Skeletal muscle satellite cell (primary cell): ENCODE measurements at regions not wholly inside any gene's neighbourhood (a gene's known extent, or its start where the extent isn't known, plus 50 kb on each side); places are given as distances from the start of the nearest gene placed in this dataset.
"Not testable (repeated sequence)": the region's sequence is repeated elsewhere in the genome, so short reads cannot be mapped to it uniquely, and the experiment has no call there.

ENCODE experiments used
- H3K27me3 ChIP-seq: 2 replicates; pipeline ENCODE4 v1.7.0; 2013; ENCODE audit warnings: low read length; ENCODE audit not compliant: control insufficient read depth, insufficient read depth
- H3K36me3 ChIP-seq: 2 replicates; pipeline ENCODE4 v1.7.0; 2013; ENCODE audit warnings: mild to moderate bottlenecking, control low read depth, low read length; ENCODE audit not compliant: insufficient read depth
- H3K4me1 ChIP-seq: 2 replicates; pipeline ENCODE4 v1.7.0; 2013; ENCODE audit warnings: low read length; ENCODE audit not compliant: control insufficient read depth, insufficient read depth
- H3K4me2 ChIP-seq: 2 replicates; pipeline ENCODE4 v1.7.0; 2013; ENCODE audit warnings: mild to moderate bottlenecking, low read length
- H3K4me3 ChIP-seq: 2 replicates; pipeline ENCODE4 v1.7.0; 2013; ENCODE audit warnings: low read length
- H3K9ac ChIP-seq: 2 replicates; pipeline ENCODE4 v1.7.0; 2013; ENCODE audit warnings: mild to moderate bottlenecking, low read depth, low read length, moderate library complexity
- H3K9me3 ChIP-seq: replicated peaks from 2 replicates; pipeline ENCODE4 v1.7.0; 2013; ENCODE audit warnings: mild to moderate bottlenecking, control low read depth, low read length

DNA sequence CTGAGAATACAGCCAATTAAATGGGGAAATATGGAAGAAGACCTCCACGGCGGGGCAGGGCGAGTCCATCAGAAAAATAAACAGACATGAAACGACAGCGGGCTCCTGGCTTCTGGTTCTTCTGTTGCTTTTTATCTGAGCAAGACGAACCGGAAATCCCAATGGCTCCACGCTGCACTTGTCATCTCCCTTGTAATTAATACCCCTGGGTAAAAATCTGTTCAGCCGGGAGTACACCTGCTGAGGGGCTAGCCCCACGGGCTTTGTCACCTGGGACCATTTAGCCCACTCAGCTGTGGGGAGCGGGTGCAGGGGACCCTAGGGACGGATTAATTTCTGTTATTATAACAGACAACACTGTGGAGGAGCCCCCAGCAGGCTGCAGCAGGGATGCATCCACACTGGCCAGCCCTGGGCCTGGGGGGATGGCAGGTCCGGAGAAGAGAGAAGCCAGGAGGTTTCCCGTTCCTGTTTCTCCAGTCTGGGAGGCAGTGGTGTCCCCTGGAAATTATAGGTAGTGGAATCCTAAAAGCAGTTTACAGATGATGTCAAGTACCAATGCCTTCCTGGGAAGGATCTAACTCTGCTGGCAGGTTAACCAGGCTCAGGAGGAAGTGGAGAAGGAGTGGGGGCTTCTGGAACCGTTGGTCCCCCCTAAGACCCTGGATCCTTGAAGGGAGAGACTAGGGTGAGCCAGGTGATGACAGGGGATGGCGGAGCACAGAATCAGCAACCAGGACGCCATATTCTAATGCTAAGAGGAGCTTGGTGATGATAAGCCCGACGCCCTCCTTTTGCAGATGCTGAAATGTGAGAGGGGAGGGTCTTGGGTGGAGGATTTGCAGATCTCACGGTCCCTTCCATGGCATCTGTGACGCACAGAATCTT, 566.1 kb downstream of the PTPRU start:
- Histone ChIP-seq H3K9me3 (no peaks in the 10 kb centered on the region), H3K4me1 (no peaks in the 10 kb centered on the region), H3K4me2 (no peak overlapping the region), H3K36me3 (no peaks in the 10 kb centered on the region), H3K27me3 (no peaks in the 10 kb centered on the region), H3K4me3 (no peak overlapping the region), H3K9ac (no peak overlapping the region)

DNA sequence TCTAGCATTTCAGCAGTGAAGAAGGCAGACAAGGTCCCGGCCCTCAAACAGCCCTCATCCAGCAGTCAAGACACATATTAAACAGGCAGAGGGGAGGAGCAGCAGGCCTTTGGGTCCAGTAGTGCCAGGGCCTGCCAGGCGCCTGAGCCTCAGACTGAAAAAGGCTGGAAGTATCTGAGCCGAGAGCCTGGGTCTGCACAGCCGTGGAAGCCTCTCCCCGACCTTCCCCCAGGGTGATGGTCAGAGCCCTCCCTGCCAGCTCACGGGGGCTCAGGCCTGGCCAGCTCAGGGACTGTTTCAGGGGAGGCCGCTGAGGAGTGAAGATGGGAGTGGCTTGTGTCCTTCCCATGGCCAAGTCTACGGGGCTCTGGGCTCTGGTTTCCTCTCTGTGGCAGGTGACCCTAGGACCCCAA, 565.2 kb downstream of the PTPRU start:
- Histone ChIP-seq H3K4me2 (no peak overlapping the region), H3K9ac (no peak overlapping the region), H3K4me3 (no peak overlapping the region), H3K36me3 (no peaks in the 10 kb centered on the region), H3K4me1 (no peaks in the 10 kb centered on the region), H3K9me3 (no peaks in the 10 kb centered on the region), H3K27me3 (no peaks in the 10 kb centered on the region)

DNA sequence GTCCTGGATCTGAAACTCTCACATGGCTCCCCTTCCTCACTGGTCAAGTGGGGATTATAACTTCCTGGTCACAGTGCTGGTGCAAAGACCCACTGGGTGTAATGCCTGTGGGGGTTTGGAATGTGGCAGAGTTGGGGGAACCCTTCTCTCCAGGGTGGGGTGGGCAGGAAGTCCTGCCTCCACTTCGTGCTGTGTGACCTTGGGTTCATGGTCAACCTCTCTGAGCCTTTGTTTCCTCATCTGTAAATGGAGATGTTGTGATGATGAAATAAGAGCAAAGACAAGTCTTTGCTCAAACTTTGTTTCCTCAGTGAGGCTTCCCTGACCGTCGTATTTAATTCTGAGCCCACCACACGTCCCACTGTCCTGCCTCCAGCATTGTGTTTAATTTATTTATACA, 564.7 kb downstream of the PTPRU start:
- no peak overlapping the region for H3K4me2 ChIP-seq
- H3K9ac ChIP-seq, result no peak overlapping the region
- no peak overlapping the region for H3K4me3 ChIP-seq
- no peaks in the 10 kb centered on the region for H3K27me3 ChIP-seq
- H3K4me1 ChIP-seq, result no peaks in the 10 kb centered on the region
- H3K36me3 ChIP-seq, result no peaks in the 10 kb centered on the region
- no peaks in the 10 kb centered on the region for H3K9me3 ChIP-seq

DNA sequence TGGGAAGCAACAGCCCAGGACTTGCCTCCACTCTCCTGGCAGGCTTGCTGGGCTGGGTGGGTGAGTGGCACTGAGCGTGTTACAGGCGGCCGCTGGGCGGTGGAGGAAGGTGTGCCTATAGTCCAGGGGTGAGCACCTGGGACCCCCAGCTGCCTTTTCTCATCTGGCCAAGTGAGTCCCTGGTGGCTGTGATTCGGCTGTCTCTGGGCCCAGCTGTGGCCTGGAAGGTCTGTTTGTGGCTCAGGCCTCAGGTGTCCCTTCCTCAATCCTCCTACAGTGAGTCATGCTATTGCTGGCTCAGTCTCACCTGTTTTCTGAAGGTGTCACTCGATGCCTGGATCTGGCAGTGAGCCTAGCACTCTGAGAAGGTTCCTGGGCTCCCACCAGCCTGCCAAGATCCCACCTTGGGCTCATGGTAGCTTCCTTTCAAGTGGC, 564.2 kb downstream of the PTPRU start:
- H3K27me3 ChIP-seq, result no peaks in the 10 kb centered on the region
- H3K36me3 ChIP-seq, result no peaks in the 10 kb centered on the region
- H3K9me3 ChIP-seq, result no peaks in the 10 kb centered on the region
- no peaks in the 10 kb centered on the region for H3K4me1 ChIP-seq
- no peak overlapping the region for H3K9ac ChIP-seq
- no peak overlapping the region for H3K4me2 ChIP-seq
- no peak overlapping the region for H3K4me3 ChIP-seq

DNA sequence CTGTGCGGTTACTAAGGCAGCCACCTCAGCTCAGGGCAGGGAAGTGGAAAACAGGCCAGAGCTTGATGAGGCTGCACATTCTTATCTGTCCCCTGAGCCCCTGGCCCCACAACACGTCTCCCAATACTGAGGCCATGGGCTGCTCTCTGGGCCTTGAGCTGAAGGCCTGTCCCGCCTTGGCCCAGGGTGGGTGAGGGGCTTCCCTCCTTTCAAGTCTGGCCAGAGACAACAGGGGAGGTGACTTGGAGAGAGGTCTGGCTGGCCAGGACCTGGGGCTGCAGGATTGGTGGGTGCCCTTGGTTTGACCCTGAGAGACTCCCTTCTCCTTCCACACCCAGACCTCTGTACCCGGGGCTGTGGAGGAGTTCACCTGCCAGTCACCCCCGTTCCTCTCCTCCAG, 563.8 kb downstream of the PTPRU start:
- Histone ChIP-seq H3K9ac (no peak overlapping the region), H3K36me3 (no peaks in the 10 kb centered on the region), H3K4me2 (no peak overlapping the region), H3K4me3 (no peak overlapping the region), H3K27me3 (no peaks in the 10 kb centered on the region), H3K9me3 (no peaks in the 10 kb centered on the region), H3K4me1 (no peaks in the 10 kb centered on the region)

DNA sequence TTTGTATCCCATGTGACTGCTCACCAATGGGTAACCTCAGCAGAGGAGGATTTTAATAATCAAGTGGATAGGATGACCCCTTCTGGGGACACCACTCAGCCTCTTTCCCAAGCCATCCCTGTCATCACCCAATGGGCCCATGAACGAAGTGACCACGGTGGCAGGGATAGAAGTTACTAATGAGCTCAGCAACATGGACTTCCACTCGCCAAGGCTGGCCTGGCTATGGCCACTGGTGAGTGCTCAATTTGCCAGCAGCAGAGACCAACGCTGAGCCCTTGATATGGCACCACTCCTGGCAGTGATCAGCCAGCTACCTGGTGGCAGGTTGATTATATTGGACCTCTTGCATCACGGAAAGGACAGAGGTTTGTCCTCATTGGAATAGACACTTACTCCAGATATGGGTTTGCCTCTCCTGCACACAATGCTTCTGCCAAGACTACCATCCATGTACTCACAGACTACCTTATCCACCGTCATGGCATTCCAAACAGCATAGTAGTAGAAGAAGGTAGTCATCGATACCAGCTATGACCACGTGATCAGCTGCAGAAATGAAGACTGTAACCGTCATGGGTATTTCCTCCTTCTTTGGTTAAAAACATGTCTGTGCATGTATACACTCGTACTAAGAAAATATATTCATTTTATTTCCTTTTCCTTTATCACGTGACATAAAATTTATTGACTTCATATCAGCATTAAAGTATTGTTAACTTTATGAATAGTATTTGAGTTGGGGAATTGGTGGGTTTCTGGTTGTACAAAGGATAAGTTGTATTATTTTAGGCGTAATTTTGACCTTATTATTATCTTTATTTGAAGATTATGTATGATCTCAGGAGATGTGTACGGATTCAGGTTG, 562.6 kb downstream of the PTPRU start:
- no peaks in the 10 kb centered on the region for H3K9me3 ChIP-seq
- no peak overlapping the region for H3K9ac ChIP-seq
- H3K4me3 ChIP-seq, result no peak overlapping the region
- H3K27me3 ChIP-seq, result no peaks in the 10 kb centered on the region
- H3K36me3 ChIP-seq, result no peaks in the 10 kb centered on the region
- H3K4me1 ChIP-seq, result no peaks in the 10 kb centered on the region
- H3K4me2 ChIP-seq, result no peak overlapping the region

DNA sequence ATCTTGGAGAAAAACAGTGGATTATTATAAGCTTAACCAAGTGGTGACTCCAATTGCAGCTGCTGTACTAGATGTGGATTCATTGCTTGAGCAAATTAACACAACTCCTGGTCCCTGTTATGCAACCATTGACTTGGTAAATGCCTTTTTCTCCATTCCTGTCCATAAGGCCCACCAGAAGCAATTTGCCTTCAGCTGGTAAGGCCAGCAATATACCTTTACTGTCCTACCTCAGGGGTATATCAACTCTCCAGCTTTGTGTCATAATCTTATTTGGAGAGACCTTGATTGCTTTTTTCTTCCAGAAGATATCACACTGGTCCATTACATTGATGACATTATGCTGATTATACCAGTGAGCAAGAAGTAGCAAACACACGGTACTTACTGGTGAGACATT, 560.8 kb downstream of the PTPRU start:
- not testable (repeated sequence) for H3K4me2 ChIP-seq, H3K4me1 ChIP-seq, H3K27me3 ChIP-seq, H3K36me3 ChIP-seq, H3K9ac ChIP-seq, H3K4me3 ChIP-seq, H3K9me3 ChIP-seq

DNA sequence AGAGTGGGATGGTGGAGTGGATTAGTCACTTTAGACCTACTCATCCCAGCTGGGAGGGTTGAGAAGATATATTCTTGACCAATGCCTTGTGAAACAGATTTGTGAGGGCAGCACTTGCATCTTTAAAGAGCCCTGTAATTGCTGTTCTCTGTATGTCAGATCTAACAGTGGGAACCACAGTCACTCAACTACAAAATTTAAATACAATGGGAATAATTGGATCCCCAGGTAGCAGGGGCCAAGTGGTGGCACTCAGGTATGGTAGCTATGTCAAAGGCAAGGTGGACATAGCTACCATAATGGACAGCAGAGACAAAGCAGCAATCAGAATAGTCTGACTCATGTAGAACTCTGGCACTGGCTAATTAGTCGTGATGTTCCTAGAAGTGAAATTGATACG, 559.6 kb downstream of the PTPRU start:
- not testable (repeated sequence) for H3K27me3 ChIP-seq, H3K36me3 ChIP-seq, H3K9me3 ChIP-seq, H3K4me1 ChIP-seq, H3K4me2 ChIP-seq, H3K4me3 ChIP-seq, H3K9ac ChIP-seq

DNA sequence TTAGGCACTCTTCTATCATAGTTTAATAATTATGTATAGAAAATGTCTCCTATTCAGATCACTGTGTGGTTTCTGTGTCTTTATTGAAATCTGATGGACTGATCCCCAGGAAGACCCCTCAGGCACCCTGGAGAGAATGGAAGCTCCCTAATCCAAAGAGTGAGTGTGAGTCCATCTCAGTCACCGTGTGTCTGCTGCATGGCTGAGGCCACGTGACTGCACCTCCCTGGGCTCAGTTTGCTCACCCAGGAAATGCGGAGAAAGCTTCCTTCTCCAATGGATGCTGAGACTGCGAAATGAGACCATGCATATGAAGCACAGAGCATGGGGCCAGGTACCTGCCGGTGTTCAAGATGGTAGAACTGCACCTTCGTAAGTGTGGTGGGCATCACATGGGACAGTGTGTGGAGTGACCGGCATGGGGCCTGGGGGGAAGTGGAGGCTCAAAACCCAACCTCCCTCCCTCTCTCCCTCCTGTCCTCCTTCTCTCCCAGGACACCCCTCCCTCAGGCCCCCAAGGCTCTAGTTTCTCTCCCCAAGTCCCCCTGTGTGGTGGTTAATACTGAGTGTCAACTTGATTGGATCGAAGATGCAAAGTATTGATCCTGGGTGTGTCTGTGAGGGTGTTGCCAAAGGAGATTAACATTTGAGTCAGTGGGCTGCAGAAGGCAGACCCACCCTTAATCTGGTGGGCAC, 557.5 kb downstream of the PTPRU start:
- Histone ChIP-seq H3K36me3 (no peaks in the 10 kb centered on the region), H3K4me3 (no peak overlapping the region)

DNA sequence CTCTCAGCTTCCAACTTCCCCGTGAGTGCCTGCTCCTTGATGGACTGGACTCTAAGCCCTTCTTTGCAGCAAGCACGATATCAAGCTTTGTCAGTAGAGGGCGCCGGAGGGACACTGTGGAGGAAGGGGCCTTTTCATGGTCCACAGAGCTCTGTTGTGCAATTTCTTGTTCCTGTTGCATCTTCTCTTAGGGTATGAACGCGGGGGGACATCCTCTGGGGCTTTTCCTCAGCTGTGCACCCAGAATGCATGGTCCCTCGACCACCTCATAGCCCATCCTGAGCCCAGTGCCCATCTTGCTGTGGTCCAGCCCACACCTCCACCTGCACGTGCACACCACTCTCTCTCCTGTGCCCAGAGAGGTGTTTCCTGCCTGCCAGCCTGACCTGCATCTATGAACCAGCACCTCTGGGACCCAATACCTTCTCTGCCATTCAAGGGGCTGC, 556.8 kb downstream of the PTPRU start:
- Histone ChIP-seq H3K36me3 (no peaks in the 10 kb centered on the region), H3K4me1 (no peaks in the 10 kb centered on the region), H3K4me3 (no peak overlapping the region), H3K9ac (no peak overlapping the region), H3K4me2 (no peak overlapping the region), H3K27me3 (no peaks in the 10 kb centered on the region), H3K9me3 (no peaks in the 10 kb centered on the region)

More for the DNA sequence above, 557.5 kb downstream of the PTPRU start:
- Histone ChIP-seq H3K9ac (no peak overlapping the region), H3K4me2 (no peak overlapping the region), H3K9me3 (no peaks in the 10 kb centered on the region), H3K4me1 (no peaks in the 10 kb centered on the region), H3K27me3 (no peaks in the 10 kb centered on the region)

DNA sequence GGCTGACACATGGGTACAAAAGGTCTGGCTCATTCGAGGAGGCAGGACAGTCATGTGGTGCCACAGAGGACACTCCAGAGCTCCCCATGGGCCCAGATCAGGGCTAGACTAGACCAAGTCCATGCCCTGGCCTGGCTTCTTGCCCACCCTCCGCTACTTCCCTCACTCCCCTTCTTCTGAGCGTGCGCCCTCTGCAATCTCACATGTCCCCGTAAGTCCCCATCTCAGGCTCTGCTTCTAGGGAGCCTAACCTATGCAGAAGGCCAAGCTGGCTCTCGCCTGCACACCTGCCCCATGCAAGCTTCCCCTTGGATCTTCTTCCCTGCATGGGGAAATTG, 553.6 kb downstream of the PTPRU start:
- no peak overlapping the region for H3K4me3 ChIP-seq
- H3K9me3 ChIP-seq, result no peaks in the 10 kb centered on the region

More for the DNA sequence above, 553.6 kb downstream of the PTPRU start:
- Histone ChIP-seq H3K27me3 (no peaks in the 10 kb centered on the region), H3K36me3 (no peaks in the 10 kb centered on the region), H3K9ac (no peak overlapping the region), H3K4me2 (no peak overlapping the region), H3K4me1 (no peaks in the 10 kb centered on the region)
